ENCODE measurements at regions not wholly inside any gene's neighbourhood (a gene's known extent, or its start where the extent isn't known, plus 50 kb on each side); places are given as distances from the start of the nearest gene placed in this dataset.

GRCh38 chr14:26820138-26820537, 222.3 kb upstream of the NOVA1 start:
- peaks cover 4% of the 10 kb centered on the region for H3K4me1 Mint-ChIP-seq (ENCODE audit: low read depth)

GRCh38 chr14:26820572-26820971, 222.7 kb upstream of the NOVA1 start:
- Mint-ChIP-seq H3K27ac (no peak overlapping the region), H3K36me3 (ENCODE audit: insufficient read depth) (no peaks in the 10 kb centered on the region), H3K27me3 (peaks cover 11% of the 10 kb centered on the region), H3K9me3 (ENCODE audit: low read depth) (no peaks in the 10 kb centered on the region), H3K4me1 (ENCODE audit: low read depth) (peaks cover 4% of the 10 kb centered on the region), H3K4me3 (ENCODE audit: low read depth) (no peak overlapping the region)
- DNase-seq (ENCODE audit: low spot score, unreplicated experiment) = no peak
- no peak for TF ChIP-seq CTCF (IDR thresholded peaks at IDR 0.05; ENCODE audit: unreplicated experiment)

More at GRCh38 chr14:26820138-26820537, 222.3 kb upstream of the NOVA1 start:
- Mint-ChIP-seq H3K27ac (no peak overlapping the region), H3K9me3 (ENCODE audit: low read depth) (no peaks in the 10 kb centered on the region), H3K4me3 (ENCODE audit: low read depth) (no peak overlapping the region), H3K36me3 (ENCODE audit: insufficient read depth) (no peaks in the 10 kb centered on the region), H3K27me3 (peaks cover 11% of the 10 kb centered on the region)
- no peak for TF ChIP-seq CTCF (IDR thresholded peaks at IDR 0.05; ENCODE audit: unreplicated experiment)
- DNase-seq (ENCODE audit: low spot score, unreplicated experiment) = no peak

- no peaks in the 10 kb centered on the region for H3K36me3 Mint-ChIP-seq (ENCODE audit: insufficient read depth)
- no peaks in the 10 kb centered on the region for H3K4me1 Mint-ChIP-seq (ENCODE audit: low read depth)
- no peak for TF ChIP-seq CTCF (IDR thresholded peaks at IDR 0.05; ENCODE audit: unreplicated experiment)
- H3K4me3 Mint-ChIP-seq (ENCODE audit: low read depth) = no peak overlapping the region
- H3K27me3 Mint-ChIP-seq = peaks cover 13% of the 10 kb centered on the region
- H3K27ac Mint-ChIP-seq = no peak overlapping the region
- no peak for DNase-seq (ENCODE audit: low spot score, unreplicated experiment)
- H3K9me3 Mint-ChIP-seq (ENCODE audit: low read depth) = no peaks in the 10 kb centered on the region
Observed at GRCh38 chr14:26828741-26829140, 230.9 kb upstream of the NOVA1 start.

- Mint-ChIP-seq H3K4me1 (ENCODE audit: low read depth) (peaks cover 4% of the 10 kb centered on the region), H3K27me3 (peaks cover 14% of the 10 kb centered on the region), H3K36me3 (ENCODE audit: insufficient read depth) (no peaks in the 10 kb centered on the region), H3K27ac (no peak overlapping the region), H3K9me3 (ENCODE audit: low read depth) (no peaks in the 10 kb centered on the region), H3K4me3 (ENCODE audit: low read depth) (no peak overlapping the region)
- no peak for TF ChIP-seq CTCF (IDR thresholded peaks at IDR 0.05; ENCODE audit: unreplicated experiment)
- DNase-seq (ENCODE audit: low spot score, unreplicated experiment) = no peak
Observed at GRCh38 chr14:26833621-26834176, 235.9 kb upstream of the NOVA1 start.

GRCh38 chr14:26835979-26836570, 238.2 kb upstream of the NOVA1 start:
- H3K36me3 Mint-ChIP-seq (ENCODE audit: insufficient read depth) = no peaks in the 10 kb centered on the region
- H3K27me3 Mint-ChIP-seq = peaks cover 17% of the 10 kb centered on the region
- H3K4me3 Mint-ChIP-seq (ENCODE audit: low read depth) = no peak overlapping the region
- H3K4me1 Mint-ChIP-seq (ENCODE audit: low read depth) = peaks cover 6% of the 10 kb centered on the region
- no peaks in the 10 kb centered on the region for H3K9me3 Mint-ChIP-seq (ENCODE audit: low read depth)
- DNase-seq (ENCODE audit: low spot score, unreplicated experiment) = no peak
- TF ChIP-seq CTCF (IDR thresholded peaks at IDR 0.05; ENCODE audit: unreplicated experiment) = no peak
- H3K27ac Mint-ChIP-seq = no peak overlapping the region

All from progenitor cell of endocrine pancreas (in vitro differentiated cells).